GM06990 (cell line): ENCODE measurements at regions not wholly inside any gene's neighbourhood (a gene's known extent, or its start where the extent isn't known, plus 50 kb on each side); places are given as distances from the start of the nearest gene placed in this dataset.

Experiments used
- DNase-seq: peaks from one replicate; pipeline ENCODE4 v3.0.0-alpha.2; 2011; ENCODE audit not compliant: insufficient read length; ENCODE audit errors: extremely low read depth
- H3K27me3 ChIP-seq: replicated peaks from 2 replicates; pipeline ENCODE4 v1.6.0; 2011; ENCODE audit warnings: low read length; ENCODE audit not compliant: control insufficient read depth, insufficient read depth
- H3K36me3 ChIP-seq: 2 replicates; pipeline ENCODE4 v1.5.1; 2011; ENCODE audit warnings: low read length; ENCODE audit not compliant: control insufficient read depth, insufficient read depth
- H3K4me3 ChIP-seq: replicated peaks from 2 replicates; pipeline ENCODE4 v1.5.1; 2011; ENCODE audit warnings: low read depth, mild to moderate bottlenecking, control low read depth, low read length
- CTCF ChIP-seq: IDR thresholded peaks from 2 replicates; pipeline ENCODE4 v1.5.1; 2011; ENCODE audit warnings: low read length, control low read depth, mild to moderate bottlenecking, inconsistent platforms; ENCODE audit not compliant: insufficient read depth, poor library complexity, severe bottlenecking

- no peak for TF ChIP-seq CTCF
- no peak overlapping the region for H3K4me3 ChIP-seq
- H3K36me3 ChIP-seq: no peaks in the 10 kb centered on the region
- DNase-seq: no peak
- H3K27me3 ChIP-seq: no peaks in the 10 kb centered on the region
Measured at GRCh38 chr7:41578700-41579099, 124.2 kb downstream of the INHBA start.

GRCh38 chr7:41576166-41576565, 126.7 kb downstream of the INHBA start:
- no peak for DNase-seq
- no peak for TF ChIP-seq CTCF
- Histone ChIP-seq H3K27me3 (no peaks in the 10 kb centered on the region), H3K4me3 (no peak overlapping the region), H3K36me3 (no peaks in the 10 kb centered on the region)

- Histone ChIP-seq H3K4me3 (no peak overlapping the region), H3K27me3 (no peaks in the 10 kb centered on the region), H3K36me3 (no peaks in the 10 kb centered on the region)
- no peak for TF ChIP-seq CTCF
- DNase-seq: no peak
Measured at GRCh38 chr7:41574377-41574776, 128.5 kb downstream of the INHBA start.

- Histone ChIP-seq H3K4me3 (no peak overlapping the region), H3K36me3 (no peaks in the 10 kb centered on the region), H3K27me3 (no peaks in the 10 kb centered on the region)
- no peak for TF ChIP-seq CTCF
- no peak for DNase-seq
Measured at GRCh38 chr7:41573862-41574261, 129.0 kb downstream of the INHBA start.

- no peaks in the 10 kb centered on the region for H3K27me3 ChIP-seq
- DNase-seq: no peak
- TF ChIP-seq CTCF: no peak
- no peak overlapping the region for H3K4me3 ChIP-seq
- no peaks in the 10 kb centered on the region for H3K36me3 ChIP-seq
Measured at GRCh38 chr7:41573443-41573842, 129.4 kb downstream of the INHBA start.

- Histone ChIP-seq H3K4me3 (no peak overlapping the region), H3K36me3 (no peaks in the 10 kb centered on the region), H3K27me3 (no peaks in the 10 kb centered on the region)
- no peak for TF ChIP-seq CTCF
- no peak for DNase-seq
Measured at GRCh38 chr7:41573015-41573414, 129.9 kb downstream of the INHBA start.
